ENCODE measurements at regions not wholly inside any gene's neighbourhood (a gene's known extent, or its start where the extent isn't known, plus 50 kb on each side); places are given as distances from the start of the nearest gene placed in this dataset.
"Not testable (repeated sequence)": the region's sequence is repeated elsewhere in the genome, so short reads cannot be mapped to it uniquely, and the experiment has no call there.

DNA sequence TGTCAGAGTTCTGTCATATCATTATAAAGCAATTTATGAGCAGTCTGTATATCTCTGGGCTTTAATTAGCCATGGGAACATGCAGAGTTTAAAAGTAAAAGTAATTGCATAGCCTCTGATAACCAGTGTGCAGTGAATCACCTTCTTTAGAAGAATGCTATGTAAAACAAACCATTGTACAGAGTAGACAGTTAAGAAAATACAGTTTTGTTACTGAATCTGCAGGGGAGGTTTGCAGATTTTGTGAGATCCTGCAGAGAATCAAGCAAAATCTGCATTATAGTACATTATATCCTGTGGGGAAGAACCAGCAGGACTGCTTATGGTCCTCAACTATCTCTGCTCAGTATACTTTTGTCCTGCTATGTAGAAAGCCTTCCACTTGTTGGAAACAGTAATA, 396.2 kb upstream of the NAALADL2 start:
- no peak for DNase-seq

DNA sequence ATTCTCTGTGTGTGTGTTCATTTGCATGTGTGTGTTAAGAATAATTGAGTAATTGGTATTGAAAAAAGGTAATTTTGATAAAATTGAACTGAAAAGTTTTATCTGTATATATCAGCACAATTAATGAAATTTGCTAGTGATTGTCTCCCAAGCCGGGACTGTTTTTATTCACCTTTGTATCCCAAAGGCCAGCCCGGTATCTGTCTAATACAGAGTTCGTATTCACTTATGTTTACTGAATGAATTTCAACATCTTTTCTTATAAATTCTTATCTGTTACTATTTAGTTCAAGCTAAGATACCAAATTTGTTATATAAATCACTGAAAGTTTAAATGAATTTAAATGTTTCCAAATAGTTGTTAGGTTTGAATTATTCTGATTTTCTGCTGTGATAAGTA, 394.0 kb upstream of the NAALADL2 start:
- DNase-seq, result no peak

DNA sequence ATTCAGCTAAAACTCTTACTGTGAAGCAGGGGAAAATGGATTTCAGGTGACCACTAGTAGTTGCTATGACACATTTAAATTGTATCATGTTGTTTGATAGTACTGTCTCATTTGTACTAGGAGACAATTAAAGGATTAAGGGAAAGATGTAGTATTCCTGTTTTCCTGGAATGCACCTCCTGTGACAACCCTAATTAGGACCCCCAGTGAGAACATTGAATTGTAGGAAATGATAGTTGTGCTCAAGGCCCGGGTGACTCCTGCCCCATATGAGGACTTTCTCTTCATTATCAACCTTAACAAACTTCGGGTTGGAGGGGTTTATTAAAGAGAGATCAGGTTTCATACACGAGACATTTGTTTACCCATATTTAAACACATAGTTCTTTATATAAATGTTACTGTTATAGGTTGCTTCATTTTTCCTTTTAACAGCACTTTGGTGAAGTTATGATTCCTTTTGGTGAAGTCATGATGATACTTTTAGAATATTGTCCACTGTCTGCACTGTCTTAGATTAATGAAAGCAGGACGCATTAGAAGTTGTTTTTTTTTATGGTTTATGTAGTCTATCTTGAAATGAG, 392.6 kb upstream of the NAALADL2 start:
- no peak for DNase-seq

DNA sequence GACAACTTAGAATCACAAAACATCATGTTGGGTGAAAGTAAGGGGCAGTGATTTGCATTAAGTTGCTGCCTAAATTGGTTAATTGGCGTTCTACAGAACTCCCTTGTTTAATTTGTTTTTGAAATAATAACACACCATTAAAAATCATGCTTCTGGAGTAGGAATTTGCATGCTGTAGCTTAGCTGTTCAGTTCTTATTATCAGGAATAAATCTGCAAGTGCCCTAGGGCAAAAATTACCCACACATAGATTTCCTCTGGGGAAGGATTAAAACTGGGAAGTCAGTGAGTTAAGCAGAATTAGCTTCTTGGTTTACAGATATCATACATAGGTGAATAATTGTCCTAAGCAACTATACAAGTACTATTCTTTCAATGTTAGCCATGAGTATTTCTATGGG, 381.6 kb upstream of the NAALADL2 start:
- DNase-seq, result no peak

DNA sequence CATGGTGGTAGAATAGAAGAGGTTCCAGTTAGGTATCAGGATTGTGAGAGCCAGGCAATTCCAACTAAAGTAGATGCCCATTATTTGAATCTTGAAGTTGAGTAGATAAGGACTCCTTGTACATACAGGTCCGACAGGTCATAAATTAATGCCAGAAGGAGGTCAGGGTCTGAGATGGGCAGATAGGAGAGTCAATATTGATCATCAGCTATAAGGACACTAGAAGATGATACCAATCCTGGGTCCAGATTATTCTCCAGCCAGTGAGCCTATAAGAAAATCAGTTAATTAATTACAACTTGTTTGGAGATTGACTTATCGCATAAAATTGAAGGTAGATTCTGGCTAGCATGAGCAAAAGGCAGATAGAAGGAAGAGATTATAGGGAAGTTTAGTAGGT, 378.4 kb upstream of the NAALADL2 start:
- DNase-seq, result no peak

GRCh38 chr3:174482541-174482940, 376.6 kb upstream of the NAALADL2 start:
- DNase-seq, result no peak

DNA sequence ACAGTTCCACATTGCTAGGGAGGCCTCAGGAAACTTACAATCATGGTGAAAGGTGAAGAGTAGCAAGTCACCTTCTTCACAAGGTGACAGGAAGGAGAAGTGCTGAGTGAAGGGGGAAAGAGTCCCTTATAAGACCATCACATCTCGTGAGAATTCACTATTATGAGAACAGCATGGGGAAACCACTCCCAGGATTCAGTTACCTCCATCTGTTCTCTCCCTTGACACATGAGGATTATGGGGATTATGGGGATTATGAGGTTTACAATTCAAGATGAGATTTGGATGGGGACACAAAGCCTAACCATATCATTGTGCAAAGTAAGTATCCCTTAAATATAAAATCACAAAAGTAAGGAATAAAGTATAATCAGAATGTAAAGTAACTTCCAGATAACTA, 375.9 kb upstream of the NAALADL2 start:
- DNase-seq, result no peak

DNA sequence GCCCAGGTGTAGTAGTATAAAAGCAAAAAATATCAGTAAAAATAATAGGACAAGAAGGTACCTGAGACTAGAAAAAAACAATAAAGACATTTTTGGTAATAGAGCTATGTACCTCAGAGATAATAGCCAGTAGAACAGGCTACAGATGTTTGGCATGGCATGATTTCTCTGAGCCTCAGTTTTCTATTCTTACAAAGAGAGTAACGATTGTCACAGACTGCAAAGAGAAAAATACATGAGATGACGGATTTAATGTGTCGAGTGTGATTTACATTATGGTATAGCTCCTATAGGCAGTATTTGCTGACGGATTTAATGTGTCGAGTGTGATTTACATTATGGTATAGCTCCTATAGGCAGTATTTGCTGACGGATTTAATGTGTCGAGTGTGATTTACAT, 375.3 kb upstream of the NAALADL2 start:
- DNase-seq, result not testable (repeated sequence)

- no peak for DNase-seq
Measured at GRCh38 chr3:174488527-174488926, 370.6 kb upstream of the NAALADL2 start.

- DNase-seq, result peak; percentile 4 to 7
Measured at GRCh38 chr3:174495311-174495710, 363.8 kb upstream of the NAALADL2 start.

DNA sequence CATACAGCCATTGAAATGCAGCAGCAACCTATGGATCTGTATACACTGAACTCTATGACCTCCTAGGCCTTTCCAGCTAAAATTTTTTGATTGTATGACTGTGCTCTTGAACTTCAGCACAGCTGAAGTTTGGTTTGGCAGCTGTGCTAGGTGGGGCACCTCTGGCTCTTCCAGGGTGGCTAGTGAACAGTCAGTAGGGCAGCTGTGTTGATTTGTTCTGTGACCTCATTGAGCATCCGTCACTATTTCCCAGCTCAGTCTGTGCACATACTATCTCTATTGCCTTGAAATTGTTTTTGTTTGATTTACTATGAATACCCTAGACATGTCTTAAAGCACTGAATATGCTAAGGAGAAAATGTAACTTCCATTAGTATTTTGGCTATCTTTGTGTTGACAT, 363.2 kb upstream of the NAALADL2 start:
- DNase-seq, result no peak

- DNase-seq, result no peak
Measured at GRCh38 chr3:174498638-174499037, 360.5 kb upstream of the NAALADL2 start.

DNA sequence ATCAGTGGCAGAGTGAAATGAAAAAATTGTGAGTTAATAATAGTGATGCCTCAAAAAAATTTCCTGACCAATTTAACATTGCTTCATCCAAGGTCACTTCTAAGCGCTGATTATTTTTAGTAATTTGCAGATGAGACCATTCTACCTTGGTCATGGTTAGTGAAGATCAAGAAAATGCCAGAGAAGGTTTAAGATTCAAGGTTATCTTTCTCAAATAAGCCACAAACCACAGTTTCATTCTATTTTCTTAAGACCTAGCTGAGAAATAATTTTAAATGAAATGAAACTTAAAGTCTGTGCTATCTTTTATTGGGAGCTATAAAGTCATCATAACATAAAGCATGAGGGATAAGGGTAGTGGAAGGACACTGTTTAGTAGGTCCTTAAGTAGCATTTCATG, 353.9 kb upstream of the NAALADL2 start:
- DNase-seq, result no peak

GRCh38 chr3:174524203-174524602, 334.9 kb upstream of the NAALADL2 start:
- no peak for DNase-seq

GRCh38 chr3:174529298-174529697, 329.8 kb upstream of the NAALADL2 start:
- no peak for DNase-seq

- no peak for DNase-seq
Measured at GRCh38 chr3:174531262-174531982, 327.7 kb upstream of the NAALADL2 start.

GRCh38 chr3:174532216-174532615, 326.9 kb upstream of the NAALADL2 start:
- no peak for DNase-seq

DNA sequence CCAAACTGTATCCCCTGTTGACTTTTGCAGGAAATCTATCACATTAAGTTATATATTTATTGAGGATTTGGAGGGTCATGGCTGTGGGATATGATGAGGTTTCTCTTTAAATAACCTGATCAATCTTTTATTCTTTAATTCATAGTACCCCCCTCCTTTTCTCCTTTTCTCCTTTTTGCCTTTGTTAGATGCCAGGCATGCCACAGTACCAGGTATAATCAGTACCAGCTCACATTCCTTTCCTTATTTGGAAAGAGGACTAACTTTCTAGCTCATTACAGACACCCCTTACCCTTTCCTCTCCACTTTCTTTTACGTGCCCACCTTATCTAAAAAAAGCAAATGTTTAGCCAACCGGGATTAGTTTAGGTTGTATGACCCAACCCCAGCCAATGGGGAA, 326.4 kb upstream of the NAALADL2 start:
- DNase-seq, result no peak

DNA sequence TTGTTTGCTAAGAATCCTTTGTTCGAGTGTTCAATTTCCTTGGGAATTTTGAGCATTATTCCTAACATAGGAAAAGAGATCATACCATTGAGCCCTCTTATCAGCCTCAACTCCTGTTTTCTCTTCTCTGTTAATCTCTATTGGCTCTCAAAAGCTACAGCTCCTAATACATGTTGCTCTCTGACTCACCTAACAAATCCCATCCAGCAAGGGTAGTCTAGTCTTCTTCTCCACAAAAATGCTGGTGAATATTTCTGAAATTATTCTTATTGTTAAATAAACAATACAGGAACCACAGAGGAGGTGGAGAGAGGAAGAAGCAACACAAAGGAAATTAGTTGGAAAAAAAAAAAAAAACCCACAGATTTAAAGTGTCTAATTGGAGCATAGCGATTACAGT, 325.8 kb upstream of the NAALADL2 start:
- DNase-seq, result no peak

GRCh38 chr3:174536319-174536718, 322.8 kb upstream of the NAALADL2 start:
- no peak for DNase-seq

DNA sequence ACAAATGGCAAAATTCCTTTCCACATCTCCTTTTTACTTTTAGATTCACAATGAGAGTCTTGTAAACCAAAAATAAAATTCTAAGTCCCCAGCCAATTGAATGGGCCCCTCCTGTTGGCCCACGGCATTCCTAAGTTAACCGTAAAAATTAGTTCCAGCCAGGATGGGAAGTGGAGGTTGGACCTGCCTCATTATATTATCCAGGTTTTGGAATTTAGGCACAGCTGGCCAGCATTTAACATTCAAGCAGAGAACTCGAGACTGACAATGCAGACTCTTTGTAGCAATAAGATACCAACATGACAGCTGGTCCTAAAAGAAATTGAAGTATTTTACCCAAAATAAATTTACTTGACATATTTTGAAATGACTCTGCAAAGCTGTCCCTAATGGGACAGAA, 321.0 kb upstream of the NAALADL2 start:
- DNase-seq, result no peak

DNA sequence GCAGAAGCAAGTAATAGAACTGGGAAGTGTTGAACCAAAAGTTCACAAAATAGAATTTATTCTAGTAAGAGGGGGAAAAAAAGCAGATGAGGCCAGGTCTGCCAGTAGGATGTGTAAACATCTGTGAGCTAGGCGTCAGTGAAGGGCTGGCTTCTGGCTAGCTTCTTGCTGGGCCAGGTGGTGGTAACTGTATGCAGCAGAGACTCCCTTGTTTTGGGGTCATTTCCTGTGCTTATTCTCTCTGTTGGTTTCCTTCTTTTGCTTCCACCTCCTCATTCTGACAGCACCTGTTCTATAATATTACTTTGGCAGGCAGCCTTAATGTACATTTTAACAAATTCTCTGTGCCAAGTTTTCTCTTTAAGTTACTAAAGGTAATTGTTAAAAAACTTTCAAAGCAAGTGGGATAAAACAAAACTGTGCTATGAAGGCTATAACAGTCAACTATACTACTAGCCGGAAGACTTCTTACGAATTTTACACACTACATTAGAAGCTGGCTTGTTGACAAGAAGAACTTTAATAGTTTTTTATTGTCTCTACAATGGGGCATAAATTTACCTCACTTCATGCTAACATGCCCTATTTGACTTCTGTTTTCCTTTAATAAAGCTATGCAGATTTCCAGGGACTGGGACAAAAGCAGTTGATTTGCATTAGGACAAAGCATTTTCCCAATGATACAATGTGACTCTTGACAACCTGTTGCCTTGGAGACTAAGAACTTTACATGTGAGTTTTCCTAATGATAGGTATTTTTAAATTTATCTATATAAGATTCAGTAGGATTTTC, 318.8 kb upstream of the NAALADL2 start:
- DNase-seq, result no peak

GRCh38 chr3:174541708-174542315, 317.3 kb upstream of the NAALADL2 start:
- DNase-seq, result no peak

Measured in inflammatory macrophage treated with lipopolysaccharide for 1 hour (primary cell).